ENCODE measurements at regions not wholly inside any gene's neighbourhood (a gene's known extent, or its start where the extent isn't known, plus 50 kb on each side); places are given as distances from the start of the nearest gene placed in this dataset.

DNA sequence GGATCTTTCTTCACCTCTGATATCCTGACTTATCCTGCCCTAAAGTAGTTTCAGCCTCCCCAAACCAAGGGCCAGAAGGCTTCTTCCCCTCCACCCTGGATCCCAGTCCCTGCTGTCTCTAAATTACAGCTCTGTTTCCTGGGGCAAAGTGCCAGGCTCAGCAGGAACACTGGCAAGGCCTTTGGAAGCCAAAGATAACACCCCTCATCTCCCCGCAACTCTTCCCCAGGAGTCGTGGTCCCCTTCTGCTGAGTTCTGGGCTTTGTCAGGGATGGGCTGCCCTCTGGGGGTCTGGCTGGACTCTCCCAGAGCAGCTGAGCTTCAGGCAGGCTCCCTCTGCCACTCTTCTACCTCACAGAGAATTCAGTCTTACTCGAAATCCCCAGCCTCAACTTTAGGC is 53.8 kb upstream of the AMPD3 start:
- Histone ChIP-seq H2BK120ac (ENCODE audit: low read depth, low read length, poor library complexity, severe bottlenecking) (no peak overlapping the region), H3K27ac (ENCODE audit: insufficient read length, low read depth, low read length) (no peak overlapping the region), H3K27me3 (ENCODE audit: insufficient read depth, low read length) (no peaks in the 10 kb centered on the region), H3K79me2 (ENCODE audit: insufficient read depth, low read length) (no peaks in the 10 kb centered on the region), H4K20me1 (ENCODE audit: control insufficient read depth, insufficient read depth, insufficient read length) (no peaks in the 10 kb centered on the region), H4K8ac (replicated peaks; ENCODE audit: insufficient read length, low read depth, low read length) (no peak overlapping the region), H4K91ac (ENCODE audit: insufficient read length, low read depth, low read length) (no peak overlapping the region), H3K4me2 (ENCODE audit: insufficient read depth, insufficient read length, low read length) (no peak overlapping the region), H3K9me3 (ENCODE audit: control insufficient read depth, low read depth, low read length) (no peaks in the 10 kb centered on the region), H2BK20ac (ENCODE audit: low read depth, low read length, poor library complexity, severe bottlenecking) (no peak overlapping the region), H2AK5ac (ENCODE audit: insufficient read length, low read length) (no peak overlapping the region), H2BK15ac (ENCODE audit: low read depth, low read length) (no peak overlapping the region), H3K4ac (ENCODE audit: low read depth, low read length) (no peak overlapping the region), H3T11ph (ENCODE audit: low read length) (no peak overlapping the region), H3K79me1 (ENCODE audit: insufficient read depth, low read depth, low read length, poor library complexity, severe bottlenecking) (no peaks in the 10 kb centered on the region), H2BK12ac (ENCODE audit: insufficient read length, low read depth, low read length) (no peak overlapping the region), H4K5ac (ENCODE audit: insufficient read length, low read depth, low read length) (no peak overlapping the region), H3K4me1 (ENCODE audit: insufficient read depth, low read length) (no peaks in the 10 kb centered on the region), H3K9ac (ENCODE audit: extremely low read depth, insufficient read length, low read length) (no peak overlapping the region), H2BK5ac (ENCODE audit: insufficient read length, low read length) (no peak overlapping the region), H3K18ac (ENCODE audit: insufficient read length, low read depth, low read length) (no peak overlapping the region), H3K23ac (ENCODE audit: insufficient read length, low read depth, low read length) (no peak overlapping the region), H3K56ac (ENCODE audit: insufficient read length, low read depth, low read length) (no peak overlapping the region), H2AFZ (ENCODE audit: low read length) (no peak overlapping the region), H3K14ac (ENCODE audit: insufficient read depth, low read length) (no peak overlapping the region), H3K23me2 (ENCODE audit: insufficient read length, low read depth, low read length, poor library complexity, severe bottlenecking) (no peaks in the 10 kb centered on the region)
- H3K4me3 Mint-ChIP-seq = no peak overlapping the region
- DNase-seq = no peak
- no peaks in the 10 kb centered on the region for H3K9me3 Mint-ChIP-seq
- peaks cover 7% of the 10 kb centered on the region; the same call in 1 of the 2 replicates for H3K27me3 Mint-ChIP-seq (ENCODE audit: low read depth)
- no CpG with 5 or more reads among the region's 3 CpGs for WGBS (ENCODE audit: extremely low coverage, insufficient read length, low lambda C conversion rate)
- TF ChIP-seq, protein P1, sequence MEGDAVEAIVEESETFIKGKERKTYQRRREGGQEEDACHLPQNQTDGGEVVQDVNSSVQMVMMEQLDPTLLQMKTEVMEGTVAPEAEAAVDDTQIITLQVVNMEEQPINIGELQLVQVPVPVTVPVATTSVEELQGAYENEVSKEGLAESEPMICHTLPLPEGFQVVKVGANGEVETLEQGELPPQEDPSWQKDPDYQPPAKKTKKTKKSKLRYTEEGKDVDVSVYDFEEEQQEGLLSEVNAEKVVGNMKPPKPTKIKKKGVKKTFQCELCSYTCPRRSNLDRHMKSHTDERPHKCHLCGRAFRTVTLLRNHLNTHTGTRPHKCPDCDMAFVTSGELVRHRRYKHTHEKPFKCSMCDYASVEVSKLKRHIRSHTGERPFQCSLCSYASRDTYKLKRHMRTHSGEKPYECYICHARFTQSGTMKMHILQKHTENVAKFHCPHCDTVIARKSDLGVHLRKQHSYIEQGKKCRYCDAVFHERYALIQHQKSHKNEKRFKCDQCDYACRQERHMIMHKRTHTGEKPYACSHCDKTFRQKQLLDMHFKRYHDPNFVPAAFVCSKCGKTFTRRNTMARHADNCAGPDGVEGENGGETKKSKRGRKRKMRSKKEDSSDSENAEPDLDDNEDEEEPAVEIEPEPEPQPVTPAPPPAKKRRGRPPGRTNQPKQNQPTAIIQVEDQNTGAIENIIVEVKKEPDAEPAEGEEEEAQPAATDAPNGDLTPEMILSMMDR (conservative IDR thresholded peaks at IDR 0.05) = 0 out of 3 replicates have a peak, but pooled peaks have one; percentile 20
- peaks cover 7 to 11% of the 10 kb centered on the region in 2 experiments for H3K4me1 Mint-ChIP-seq
- no peaks in the 10 kb centered on the region for H3K36me3 Mint-ChIP-seq (ENCODE audit: insufficient read depth in 1 of 3, low read depth in 3 of 3)
- H3K27ac Mint-ChIP-seq = peak overlapping the region in 1 of 3 experiments; percentile 93; a peak in 1 of 7 replicates

Measured in H9 (cell line).